ENCODE measurements at regions not wholly inside any gene's neighbourhood (a gene's known extent, or its start where the extent isn't known, plus 50 kb on each side); places are given as distances from the start of the nearest gene placed in this dataset.
A peak's percentile ranks its signal among the peaks of the same experiment; 100 is the strongest.

DNA sequence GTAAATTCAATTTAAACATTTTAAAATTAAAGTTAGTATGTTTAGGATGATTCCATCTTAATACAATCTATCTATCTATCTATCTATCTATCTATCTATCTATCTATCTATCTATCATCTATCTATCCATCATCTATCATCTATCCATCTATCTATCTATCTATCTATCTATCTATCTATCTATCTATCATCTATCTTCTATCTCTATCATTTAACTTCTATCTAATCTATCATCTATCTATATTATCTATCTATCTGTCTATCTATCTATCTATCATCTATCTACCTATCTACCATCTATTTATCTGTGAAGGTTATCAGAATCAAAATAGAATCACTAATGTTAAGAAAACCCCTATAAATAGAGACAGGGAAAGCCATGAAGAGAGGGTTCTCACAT lies 78.3 kb downstream of the RAMP3 start:
- TF ChIP-seq, protein P1, sequence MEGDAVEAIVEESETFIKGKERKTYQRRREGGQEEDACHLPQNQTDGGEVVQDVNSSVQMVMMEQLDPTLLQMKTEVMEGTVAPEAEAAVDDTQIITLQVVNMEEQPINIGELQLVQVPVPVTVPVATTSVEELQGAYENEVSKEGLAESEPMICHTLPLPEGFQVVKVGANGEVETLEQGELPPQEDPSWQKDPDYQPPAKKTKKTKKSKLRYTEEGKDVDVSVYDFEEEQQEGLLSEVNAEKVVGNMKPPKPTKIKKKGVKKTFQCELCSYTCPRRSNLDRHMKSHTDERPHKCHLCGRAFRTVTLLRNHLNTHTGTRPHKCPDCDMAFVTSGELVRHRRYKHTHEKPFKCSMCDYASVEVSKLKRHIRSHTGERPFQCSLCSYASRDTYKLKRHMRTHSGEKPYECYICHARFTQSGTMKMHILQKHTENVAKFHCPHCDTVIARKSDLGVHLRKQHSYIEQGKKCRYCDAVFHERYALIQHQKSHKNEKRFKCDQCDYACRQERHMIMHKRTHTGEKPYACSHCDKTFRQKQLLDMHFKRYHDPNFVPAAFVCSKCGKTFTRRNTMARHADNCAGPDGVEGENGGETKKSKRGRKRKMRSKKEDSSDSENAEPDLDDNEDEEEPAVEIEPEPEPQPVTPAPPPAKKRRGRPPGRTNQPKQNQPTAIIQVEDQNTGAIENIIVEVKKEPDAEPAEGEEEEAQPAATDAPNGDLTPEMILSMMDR (IDR thresholded peaks at IDR 0.05), result no peak
- peaks cover 0 to 5% of the 10 kb centered on the region in 2 donors for H3K4me1 ChIP-seq
- H3K9me3 ChIP-seq, result no peaks in the 10 kb centered on the region
- DNase-seq (ENCODE audit: low spot score), result no peak
- no peak overlapping the region for H3K27ac ChIP-seq
- no peak overlapping the region for H3K4me3 ChIP-seq
- no peaks in the 10 kb centered on the region for H3K36me3 ChIP-seq
- no peaks in the 10 kb centered on the region for H3K27me3 ChIP-seq

DNA sequence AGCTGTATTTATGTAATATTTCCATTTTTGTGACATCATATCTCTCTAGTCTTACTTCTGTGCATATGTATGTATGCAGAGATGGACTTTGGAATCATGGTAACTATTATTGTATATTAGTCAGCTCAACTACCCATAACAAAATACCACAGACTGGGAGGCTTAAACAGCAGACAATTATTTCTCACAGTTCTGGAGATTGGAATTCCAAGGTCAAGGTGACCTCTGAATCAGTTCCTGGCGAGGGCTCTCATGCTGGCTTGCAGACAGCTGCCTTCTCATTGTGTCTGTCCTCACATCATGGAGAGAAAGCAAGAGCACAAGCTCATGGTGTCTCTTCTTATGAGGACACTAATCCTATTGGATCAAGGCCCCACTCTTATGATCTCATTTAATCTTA lies 79.1 kb downstream of the RAMP3 start:
- H3K4me3 ChIP-seq, result no peak overlapping the region
- H3K27ac ChIP-seq, result no peak overlapping the region
- peak; percentile 7 for DNase-seq (ENCODE audit: low spot score)
- H3K27me3 ChIP-seq, result no peaks in the 10 kb centered on the region
- H3K4me1 ChIP-seq, result peaks cover 0 to 5% of the 10 kb centered on the region in 2 donors
- H3K9me3 ChIP-seq, result no peaks in the 10 kb centered on the region
- no peaks in the 10 kb centered on the region for H3K36me3 ChIP-seq
- TF ChIP-seq, protein P1 (IDR thresholded peaks at IDR 0.05), result no peak

DNA sequence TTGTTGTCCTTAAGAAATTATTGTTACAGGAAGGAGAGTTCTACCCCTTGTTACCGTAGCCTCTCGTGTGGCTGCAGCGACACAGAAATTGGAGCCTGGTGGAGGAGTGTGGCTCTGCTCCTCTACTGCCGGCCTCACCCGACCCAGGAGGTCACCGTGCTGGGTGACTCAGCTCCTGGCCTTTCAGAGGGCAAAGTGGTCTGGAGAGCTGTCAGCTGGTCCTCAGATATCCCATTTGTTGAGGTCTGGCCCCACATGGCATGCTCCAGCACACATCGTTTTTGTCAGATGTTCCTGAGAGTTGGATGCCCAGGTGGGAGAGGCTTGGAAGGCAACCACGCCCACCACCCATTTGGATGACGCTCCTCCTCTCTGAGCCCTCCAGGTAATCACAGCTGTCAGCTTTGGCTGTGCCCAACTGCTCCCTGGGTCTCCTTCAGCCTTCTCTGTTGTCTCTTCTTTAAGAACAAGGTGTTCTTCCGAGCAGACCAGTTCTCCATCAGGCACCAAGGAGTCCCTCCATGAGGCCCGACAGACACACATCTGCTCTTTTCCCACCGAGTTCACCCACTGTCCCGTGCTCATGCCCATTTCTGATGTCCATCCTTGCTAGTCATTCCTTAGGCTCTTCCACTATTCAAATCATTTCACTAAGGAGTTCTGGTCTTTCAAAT lies 80.3 kb downstream of the RAMP3 start:
- H3K9me3 ChIP-seq, result no peaks in the 10 kb centered on the region
- DNase-seq (ENCODE audit: low spot score), result peak; percentile 49
- TF ChIP-seq, protein P1 (IDR thresholded peaks at IDR 0.05), result no peak
- no peaks in the 10 kb centered on the region for H3K27me3 ChIP-seq
- no peaks in the 10 kb centered on the region for H3K36me3 ChIP-seq
- no peak overlapping the region for H3K4me3 ChIP-seq
- H3K27ac ChIP-seq, result no peak overlapping the region
- H3K4me1 ChIP-seq, result peaks cover 0 to 9% of the 10 kb centered on the region in 2 donors

DNA sequence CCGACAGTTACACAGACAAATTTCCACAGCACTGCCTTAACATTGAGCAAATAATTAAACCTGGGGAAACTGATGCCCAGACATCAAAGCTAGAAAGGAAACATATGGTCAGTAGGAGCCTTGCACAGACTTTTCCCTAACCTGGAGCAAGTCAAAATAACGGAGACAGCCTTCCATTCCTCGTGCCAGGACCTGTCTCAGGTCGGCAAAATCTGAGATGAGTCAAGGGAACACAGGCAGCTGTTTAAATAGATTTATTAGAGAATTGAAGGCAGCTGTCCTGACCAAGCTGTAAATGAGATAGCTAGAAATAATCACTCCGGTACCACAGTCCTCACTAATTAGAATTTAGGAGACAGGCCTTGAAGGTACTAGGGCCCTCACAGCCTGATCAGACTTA lies 81.2 kb downstream of the RAMP3 start:
- Histone ChIP-seq H3K4me1 (peaks cover 0 to 9% of the 10 kb centered on the region in 2 donors), H3K4me3 (no peak overlapping the region), H3K27ac (peak overlapping the region in 1 of 2 donors; percentile 33), H3K36me3 (no peaks in the 10 kb centered on the region), H3K9me3 (no peaks in the 10 kb centered on the region), H3K27me3 (no peaks in the 10 kb centered on the region)
- TF ChIP-seq, protein P1 (IDR thresholded peaks at IDR 0.05), result no peak
- DNase-seq (ENCODE audit: low spot score), result peak; percentile 18

DNA sequence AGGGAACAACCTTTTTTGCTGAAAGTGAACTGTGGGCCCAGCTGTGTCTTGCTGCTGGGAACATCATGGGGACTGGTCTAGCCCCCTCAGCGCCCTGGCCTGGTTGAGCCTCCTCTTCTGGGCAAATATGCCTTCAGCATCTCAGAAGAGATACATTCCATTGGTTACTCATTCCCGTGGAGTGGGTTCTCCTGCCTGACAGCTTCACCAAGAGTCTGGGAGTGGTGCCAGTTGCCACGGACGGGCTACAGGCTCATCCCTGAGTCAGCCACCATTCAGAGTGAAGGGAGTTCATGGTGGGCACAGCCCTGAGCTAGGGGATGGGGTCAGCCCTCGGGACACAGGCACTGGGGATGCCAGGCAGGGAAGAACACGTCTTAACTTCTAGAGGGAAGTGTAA lies 81.9 kb downstream of the RAMP3 start:
- Histone ChIP-seq H3K4me3 (no peak overlapping the region), H3K27ac (peak overlapping the region; percentile 9 to 33), H3K27me3 (no peaks in the 10 kb centered on the region), H3K9me3 (no peaks in the 10 kb centered on the region), H3K4me1 (peaks cover 0 to 9% of the 10 kb centered on the region in 2 donors), H3K36me3 (no peaks in the 10 kb centered on the region)
- peak; percentile 56 for DNase-seq (ENCODE audit: low spot score)
- TF ChIP-seq, protein P1 (IDR thresholded peaks at IDR 0.05), result no peak

DNA sequence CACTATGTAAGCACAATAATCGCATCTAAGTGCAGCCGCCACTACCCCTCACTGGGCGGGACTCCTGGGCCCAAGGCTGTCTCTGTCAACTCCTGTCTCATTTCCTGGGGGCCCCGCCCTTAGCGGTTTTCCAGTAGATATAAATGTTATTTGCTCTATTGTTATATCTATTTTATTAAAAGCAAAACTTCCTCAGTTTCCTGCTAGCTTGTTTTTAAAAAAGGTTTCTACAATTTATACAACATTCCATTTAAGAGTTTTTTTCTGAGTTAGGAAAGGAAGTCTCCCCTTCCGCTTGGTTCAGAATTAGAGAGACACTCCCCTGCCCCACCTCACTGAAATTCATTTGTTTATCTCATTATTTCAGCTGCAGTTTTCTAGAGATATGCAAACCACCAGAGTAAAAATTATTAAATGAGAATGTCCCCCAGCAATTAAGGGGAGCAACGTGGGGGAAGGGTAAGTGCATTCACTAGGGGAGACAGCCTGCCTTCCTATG lies 82.7 kb downstream of the RAMP3 start:
- Histone ChIP-seq H3K4me1 (peaks cover 0 to 9% of the 10 kb centered on the region in 2 donors), H3K36me3 (no peaks in the 10 kb centered on the region), H3K9me3 (no peaks in the 10 kb centered on the region), H3K27me3 (no peaks in the 10 kb centered on the region), H3K27ac (peak overlapping the region in 1 of 2 donors; percentile 58), H3K4me3 (no peak overlapping the region)
- TF ChIP-seq, protein P1 (IDR thresholded peaks at IDR 0.05), result no peak
- DNase-seq (ENCODE audit: low spot score), result peak; percentile 63

Data from right atrium auricular region (tissue), 2 donors.